HUES64 (cell line): ENCODE measurements at regions not wholly inside any gene's neighbourhood (a gene's known extent, or its start where the extent isn't known, plus 50 kb on each side); places are given as distances from the start of the nearest gene placed in this dataset.

ENCODE experiments used
- H3K27ac ChIP-seq: 2 replicates; pipeline ENCODE4 v1.7.0; 2013; ENCODE audit warnings: low read depth, low read length, inconsistent platforms
- H3K27me3 ChIP-seq: 2 replicates; pipeline ENCODE4 v1.6.1; 2013; ENCODE audit warnings: mild to moderate bottlenecking, low read length; ENCODE audit not compliant: insufficient read depth
- H3K36me3 ChIP-seq: 2 replicates; pipeline ENCODE4 v1.6.1; 2013; ENCODE audit warnings: mild to moderate bottlenecking, low read length; ENCODE audit not compliant: insufficient read depth
- H3K4me1 ChIP-seq: 2 replicates; pipeline ENCODE4 v1.6.1; 2013; ENCODE audit warnings: mild to moderate bottlenecking, low read length, moderate library complexity; ENCODE audit not compliant: insufficient read depth
- H3K4me3 ChIP-seq: 2 replicates; pipeline ENCODE4 v1.5.1; 2013; ENCODE audit warnings: mild to moderate bottlenecking, low read length, moderate library complexity
- H3K9ac ChIP-seq: 2 replicates; pipeline ENCODE4 v1.6.1; 2013; ENCODE audit warnings: mild to moderate bottlenecking, low read depth, low read length
- H3K9me3 ChIP-seq: 2 replicates; pipeline ENCODE4 v1.6.1; 2013; ENCODE audit warnings: low read depth, low read length; ENCODE audit not compliant: insufficient read depth
- WGBS: fragments of 150-250, 120-280 bp; methylation state at CpG from one replicate; pipeline ENCODE4 v1.1.7; 2013; ENCODE audit warnings: missing lambda C conversion rate; 5-methylcytosine and 5-hydroxymethylcytosine counted together

- Histone ChIP-seq H3K27ac (no peak overlapping the region), H3K4me1 (no peaks in the 10 kb centered on the region), H3K9ac (no peak overlapping the region), H3K36me3 (no peaks in the 10 kb centered on the region), H3K27me3 (no peaks in the 10 kb centered on the region), H3K4me3 (no peak overlapping the region), H3K9me3 (no peaks in the 10 kb centered on the region)
- 94% methylated on average over 7 of the region's 7 CpGs for WGBS
These were observed 176.5 kb downstream of the SNX18 start for GRCh38 chr5:54693936-54694657.

GRCh38 chr5:54692631-54693030 lies 175.1 kb downstream of the SNX18 start:
- Histone ChIP-seq H3K4me3 (no peak overlapping the region), H3K9me3 (no peaks in the 10 kb centered on the region), H3K27ac (no peak overlapping the region), H3K9ac (no peak overlapping the region), H3K27me3 (no peaks in the 10 kb centered on the region), H3K36me3 (no peaks in the 10 kb centered on the region), H3K4me1 (no peaks in the 10 kb centered on the region)
- WGBS = 98% methylated on average over 2 of the region's 4 CpGs

- H3K9ac ChIP-seq = no peak overlapping the region
- H3K27me3 ChIP-seq = no peaks in the 10 kb centered on the region
- no peaks in the 10 kb centered on the region for H3K4me1 ChIP-seq
- H3K27ac ChIP-seq = no peak overlapping the region
- no peaks in the 10 kb centered on the region for H3K36me3 ChIP-seq
- peaks cover 3% of the 10 kb centered on the region; the same call in 1 of the 2 replicates for H3K9me3 ChIP-seq
- H3K4me3 ChIP-seq = no peak overlapping the region
- WGBS = 94% methylated on average over 3 of the region's 3 CpGs
These were observed 174.1 kb downstream of the SNX18 start for GRCh38 chr5:54691656-54692055.

- H3K9ac ChIP-seq = no peak overlapping the region
- no peaks in the 10 kb centered on the region for H3K4me1 ChIP-seq
- peaks cover 6% of the 10 kb centered on the region; the same call in 1 of the 2 replicates for H3K9me3 ChIP-seq
- H3K36me3 ChIP-seq = no peaks in the 10 kb centered on the region
- H3K4me3 ChIP-seq = no peak overlapping the region
- H3K27me3 ChIP-seq = no peaks in the 10 kb centered on the region
- no peak overlapping the region for H3K27ac ChIP-seq
- WGBS = 91% methylated on average over 1 of the region's 3 CpGs
These were observed 172.1 kb downstream of the SNX18 start for GRCh38 chr5:54689411-54690251.

- Histone ChIP-seq H3K36me3 (no peaks in the 10 kb centered on the region), H3K9me3 (no peaks in the 10 kb centered on the region), H3K9ac (no peak overlapping the region), H3K27ac (no peak overlapping the region), H3K27me3 (no peaks in the 10 kb centered on the region), H3K4me3 (no peak overlapping the region), H3K4me1 (no peaks in the 10 kb centered on the region)
- WGBS = 74% methylated on average over 4 of the region's 5 CpGs
These were observed 163.4 kb downstream of the SNX18 start for GRCh38 chr5:54680998-54681397.

GRCh38 chr5:54679686-54680085 lies 162.1 kb downstream of the SNX18 start:
- H3K27ac ChIP-seq = no peak overlapping the region
- H3K4me3 ChIP-seq = no peak overlapping the region
- H3K9ac ChIP-seq = no peak overlapping the region
- H3K4me1 ChIP-seq = no peaks in the 10 kb centered on the region
- WGBS = 96% methylated on average over 2 of the region's 2 CpGs
- no peaks in the 10 kb centered on the region for H3K27me3 ChIP-seq
- H3K36me3 ChIP-seq = no peaks in the 10 kb centered on the region
- no peaks in the 10 kb centered on the region for H3K9me3 ChIP-seq

GRCh38 chr5:54678737-54679136 lies 161.2 kb downstream of the SNX18 start:
- H3K27me3 ChIP-seq = no peaks in the 10 kb centered on the region
- WGBS = 90% methylated on average over 3 of the region's 3 CpGs
- H3K4me1 ChIP-seq = no peaks in the 10 kb centered on the region
- H3K27ac ChIP-seq = no peak overlapping the region
- no peak overlapping the region for H3K4me3 ChIP-seq
- H3K9ac ChIP-seq = no peak overlapping the region
- H3K9me3 ChIP-seq = no peaks in the 10 kb centered on the region
- no peaks in the 10 kb centered on the region for H3K36me3 ChIP-seq

GRCh38 chr5:54676481-54677340 lies 159.2 kb downstream of the SNX18 start:
- H3K9me3 ChIP-seq = peaks cover 12% of the 10 kb centered on the region
- 87% methylated on average over 3 of the region's 3 CpGs for WGBS
- H3K27ac ChIP-seq = no peak overlapping the region

GRCh38 chr5:54673523-54674225 lies 156.1 kb downstream of the SNX18 start:
- no peaks in the 10 kb centered on the region for H3K4me1 ChIP-seq
- peaks cover 13% of the 10 kb centered on the region for H3K9me3 ChIP-seq
- no peak overlapping the region for H3K4me3 ChIP-seq
- WGBS = 83% methylated on average over 3 of the region's 4 CpGs
- H3K9ac ChIP-seq = no peak overlapping the region
- H3K36me3 ChIP-seq = no peaks in the 10 kb centered on the region
- H3K27me3 ChIP-seq = no peaks in the 10 kb centered on the region
- no peak overlapping the region for H3K27ac ChIP-seq

More at GRCh38 chr5:54676481-54677340, 159.2 kb downstream of the SNX18 start:
- Histone ChIP-seq H3K27me3 (no peaks in the 10 kb centered on the region), H3K4me1 (no peaks in the 10 kb centered on the region), H3K9ac (no peak overlapping the region), H3K36me3 (no peaks in the 10 kb centered on the region), H3K4me3 (no peak overlapping the region)

GRCh38 chr5:54672871-54673270 lies 155.3 kb downstream of the SNX18 start:
- Histone ChIP-seq H3K9ac (no peak overlapping the region), H3K9me3 (peaks cover 21% of the 10 kb centered on the region), H3K4me1 (no peaks in the 10 kb centered on the region), H3K36me3 (no peaks in the 10 kb centered on the region), H3K4me3 (no peak overlapping the region), H3K27ac (no peak overlapping the region), H3K27me3 (no peaks in the 10 kb centered on the region)
